Mesendoderm (in vitro differentiated cells): ENCODE measurements at regions not wholly inside any gene's neighbourhood (a gene's known extent, or its start where the extent isn't known, plus 50 kb on each side); places are given as distances from the start of the nearest gene placed in this dataset.

ENCODE experiments used
- DNase-seq: peaks from one replicate; pipeline ENCODE4 v3.0.0; 2013
- H2AK5ac ChIP-seq: 2 replicates; pipeline ENCODE4 v1.6.1; 2013; ENCODE audit warnings: low read length, inconsistent platforms
- H2BK120ac ChIP-seq: 2 replicates; pipeline ENCODE4 v1.6.1; 2013; ENCODE audit warnings: low read depth, mild to moderate bottlenecking, low read length, moderate library complexity, mixed read lengths
- H2BK15ac ChIP-seq: replicated peaks from 2 replicates; pipeline ENCODE4 v1.6.1; 2013; ENCODE audit warnings: low read depth, mild to moderate bottlenecking, moderate library complexity
- H2BK5ac ChIP-seq: 2 replicates; pipeline ENCODE4 v1.6.1; 2013; ENCODE audit warnings: low read length, inconsistent platforms
- H3K18ac ChIP-seq: 2 replicates; pipeline ENCODE4 v1.6.1; 2013; ENCODE audit warnings: mild to moderate bottlenecking, low read length, mixed read lengths
- H3K23ac ChIP-seq: one replicate; pipeline ENCODE4 v1.6.1; 2013; ENCODE audit warnings: low read length
- H3K27ac ChIP-seq: 2 replicates; pipeline ENCODE4 v1.5.1; 2013; ENCODE audit warnings: low read depth, mild to moderate bottlenecking, inconsistent platforms, low read length, moderate library complexity
- H3K27me3 ChIP-seq: 2 replicates; pipeline ENCODE4 v1.6.1; 2013; ENCODE audit warnings: low read length, control low read depth, mild to moderate bottlenecking, inconsistent platforms; ENCODE audit not compliant: insufficient read depth, poor library complexity
- H3K36me3 ChIP-seq: 2 replicates; pipeline ENCODE4 v1.6.1; 2013; ENCODE audit warnings: low read length, inconsistent platforms; ENCODE audit not compliant: control insufficient read depth, insufficient read depth
- H3K4ac ChIP-seq: one replicate; pipeline ENCODE4 v1.6.1; 2013; ENCODE audit warnings: low read depth, mild to moderate bottlenecking, low read length, moderate library complexity
- H3K4me1 ChIP-seq: 2 replicates; pipeline ENCODE4 v1.6.1; 2013; ENCODE audit warnings: low read depth, low read length, inconsistent platforms; ENCODE audit not compliant: control insufficient read depth
- H3K4me2 ChIP-seq: 2 replicates; pipeline ENCODE4 v1.6.1; 2013; ENCODE audit warnings: low read length
- H3K4me3 ChIP-seq: 2 replicates; pipeline ENCODE4 v1.5.1; 2013; ENCODE audit warnings: mild to moderate bottlenecking, low read length
- H3K56ac ChIP-seq: one replicate; pipeline ENCODE4 v1.6.1; 2013; ENCODE audit warnings: low read length
- H3K79me1 ChIP-seq: 2 replicates; pipeline ENCODE4 v1.6.1; 2013; ENCODE audit warnings: low read length, inconsistent platforms
- H3K79me2 ChIP-seq: 2 replicates; pipeline ENCODE4 v1.6.1; 2013; ENCODE audit warnings: mild to moderate bottlenecking, low read length; ENCODE audit not compliant: control insufficient read depth, insufficient read depth
- H3K9ac ChIP-seq: 2 replicates; pipeline ENCODE4 v1.6.1; 2013; ENCODE audit warnings: low read length, inconsistent platforms
- H4K5ac ChIP-seq: one replicate; pipeline ENCODE4 v1.6.1; 2013; ENCODE audit warnings: low read length
- H4K8ac ChIP-seq: one replicate; pipeline ENCODE4 v1.6.1; 2013; ENCODE audit warnings: low read depth, mild to moderate bottlenecking, control low read depth, low read length, moderate library complexity
- WGBS: extraction: QIAGEN DNeasy Blood & Tissue Kit; methylation state at CpG from one replicate; pipeline ENCODE4 v1.1.7; 2013; ENCODE audit warnings: low lambda C conversion rate, missing lambda C conversion rate; ENCODE audit not compliant: insufficient coverage; ENCODE audit errors: extremely low coverage; 5-methylcytosine and 5-hydroxymethylcytosine counted together

DNA sequence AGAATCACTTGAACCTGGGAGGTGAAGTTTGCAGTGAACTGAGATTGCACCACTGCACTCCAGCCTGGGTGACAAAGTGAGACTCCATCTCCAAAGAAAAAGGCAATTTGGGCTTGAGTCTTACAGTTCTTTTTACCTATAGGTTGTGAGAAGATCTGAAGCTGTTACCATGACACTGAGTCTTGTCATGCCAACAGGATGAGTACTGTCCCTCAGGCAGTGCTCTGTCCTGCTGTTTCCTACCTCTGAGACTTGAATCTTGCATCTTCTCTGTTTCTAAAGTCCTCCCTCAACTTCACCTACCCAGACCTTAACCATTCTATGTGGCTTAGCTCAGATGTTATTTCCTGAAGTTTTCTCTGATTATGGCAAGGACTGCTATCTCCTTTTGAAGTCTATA is 400.8 kb upstream of the PRICKLE1 start:
- Histone ChIP-seq H3K4me1 (peaks cover 7% of the 10 kb centered on the region), H3K36me3 (no peaks in the 10 kb centered on the region), H3K4me2 (no peak overlapping the region), H4K8ac (no peak overlapping the region), H2AK5ac (peak overlapping the region; percentile 3), H3K27me3 (no peaks in the 10 kb centered on the region), H2BK15ac (no peak overlapping the region), H2BK120ac (no peak overlapping the region), H3K27ac (no peak overlapping the region), H3K23ac (no peak overlapping the region), H2BK5ac (no peak overlapping the region), H4K5ac (no peak overlapping the region), H3K56ac (no peak overlapping the region), H3K18ac (no peak overlapping the region), H3K79me1 (no peaks in the 10 kb centered on the region), H3K79me2 (no peaks in the 10 kb centered on the region), H3K4me3 (no peak overlapping the region), H3K9ac (no peak overlapping the region), H3K4ac (no peak overlapping the region)
- DNase-seq: peak; percentile 51

DNA sequence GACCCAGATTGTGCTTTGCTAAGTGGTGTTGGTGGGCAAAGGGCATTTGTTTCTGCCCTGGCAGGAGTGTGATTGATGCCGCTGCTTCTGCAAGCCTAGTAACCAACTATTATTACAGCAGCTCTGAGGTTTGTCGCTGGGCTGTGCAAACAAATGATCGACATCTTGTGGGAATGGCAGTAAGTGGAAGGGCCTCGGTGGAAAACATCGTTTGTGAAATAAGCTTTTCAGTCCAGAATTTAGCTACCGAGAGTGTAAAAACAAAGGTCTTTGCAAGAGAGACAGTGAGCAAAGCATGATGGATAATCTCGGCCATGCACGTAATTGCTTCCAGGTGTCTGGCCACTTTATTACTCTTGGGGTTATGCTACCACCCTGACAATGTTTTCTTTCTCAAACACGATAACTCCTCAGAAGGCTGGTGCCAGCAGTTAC is 397.7 kb upstream of the PRICKLE1 start:
- H3K4me3 ChIP-seq: no peak overlapping the region
- H3K27me3 ChIP-seq: no peaks in the 10 kb centered on the region
- H3K79me2 ChIP-seq: no peaks in the 10 kb centered on the region
- H4K8ac ChIP-seq: no peak overlapping the region
- H3K36me3 ChIP-seq: no peaks in the 10 kb centered on the region
- H3K18ac ChIP-seq: peak overlapping the region; percentile 85
- H3K23ac ChIP-seq: no peak overlapping the region
- H3K9ac ChIP-seq: no peak overlapping the region
- H2BK120ac ChIP-seq: no peak overlapping the region
- no peak overlapping the region for H4K5ac ChIP-seq
- H3K79me1 ChIP-seq: no peaks in the 10 kb centered on the region
- WGBS: no CpG with 5 or more reads among the region's 9 CpGs
- peak overlapping the region; percentile 69 for H3K56ac ChIP-seq
- H2AK5ac ChIP-seq: no peak overlapping the region
- H2BK15ac ChIP-seq: no peak overlapping the region
- no peak for DNase-seq
- H3K4ac ChIP-seq: peak overlapping the region; percentile 55
- H3K4me2 ChIP-seq: no peak overlapping the region
- peaks cover 9% of the 10 kb centered on the region for H3K4me1 ChIP-seq
- H2BK5ac ChIP-seq: peak overlapping the region; percentile 68
- H3K27ac ChIP-seq: no peak overlapping the region

DNA sequence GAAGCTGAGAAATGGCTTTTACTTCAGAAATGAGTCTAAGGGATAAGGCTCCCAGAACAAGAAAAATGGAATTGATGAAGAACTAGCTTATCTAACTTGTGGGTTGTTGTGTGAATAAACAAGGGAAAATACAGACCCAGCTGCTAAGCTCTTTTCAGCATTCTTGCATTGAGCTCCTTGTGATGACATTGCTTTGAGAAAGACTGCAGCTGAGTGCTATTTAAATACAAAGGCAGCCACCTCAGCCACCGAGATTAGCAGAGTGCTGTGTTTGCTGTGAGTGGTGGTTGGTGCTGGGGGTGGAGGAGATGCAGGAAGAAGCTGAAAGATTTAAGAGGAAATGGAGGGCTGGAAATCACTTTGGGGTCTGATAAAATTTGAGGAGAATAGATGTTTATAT is 396.0 kb upstream of the PRICKLE1 start:
- no peak overlapping the region for H4K8ac ChIP-seq
- no peak overlapping the region for H3K4me3 ChIP-seq
- no peak overlapping the region for H3K18ac ChIP-seq
- H3K56ac ChIP-seq: no peak overlapping the region
- H2BK5ac ChIP-seq: no peak overlapping the region
- no peak overlapping the region for H3K27ac ChIP-seq
- no CpG with 5 or more reads among the region's 1 CpG for WGBS
- H3K4me1 ChIP-seq: peaks cover 11% of the 10 kb centered on the region
- peak; percentile 99 for DNase-seq
- H3K4me2 ChIP-seq: no peak overlapping the region
- H3K9ac ChIP-seq: no peak overlapping the region
- no peaks in the 10 kb centered on the region for H3K79me1 ChIP-seq
- no peak overlapping the region for H2AK5ac ChIP-seq
- no peak overlapping the region for H4K5ac ChIP-seq
- no peak overlapping the region for H2BK15ac ChIP-seq
- H2BK120ac ChIP-seq: no peak overlapping the region
- H3K79me2 ChIP-seq: no peaks in the 10 kb centered on the region
- no peak overlapping the region for H3K23ac ChIP-seq
- no peak overlapping the region for H3K4ac ChIP-seq
- H3K27me3 ChIP-seq: no peaks in the 10 kb centered on the region
- H3K36me3 ChIP-seq: no peaks in the 10 kb centered on the region

DNA sequence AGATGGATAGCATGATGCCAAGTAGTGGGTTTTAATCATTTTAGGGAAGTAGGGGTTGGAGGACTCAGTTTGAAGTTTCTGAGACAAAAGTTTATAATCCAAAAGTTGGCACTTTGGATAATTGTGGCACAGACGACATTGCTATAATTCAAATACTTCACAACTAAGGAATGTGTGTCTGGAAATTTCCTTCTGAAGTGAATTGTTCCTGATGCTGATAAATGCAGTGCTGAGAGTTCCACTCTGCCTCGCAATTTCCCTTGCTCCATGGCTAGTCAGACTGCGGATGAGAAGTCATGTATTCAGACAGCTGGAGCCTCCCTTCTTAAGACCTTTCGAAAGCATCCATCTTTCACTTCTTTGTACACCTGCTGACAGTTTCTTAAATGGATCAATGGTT is 393.3 kb upstream of the PRICKLE1 start:
- no peak overlapping the region for H3K9ac ChIP-seq
- peak overlapping the region; percentile 13 for H3K18ac ChIP-seq
- H3K4me1 ChIP-seq: peaks cover 11% of the 10 kb centered on the region
- no peak overlapping the region for H2AK5ac ChIP-seq
- H3K36me3 ChIP-seq: no peaks in the 10 kb centered on the region
- H3K79me1 ChIP-seq: no peaks in the 10 kb centered on the region
- no CpG with 5 or more reads among the region's 4 CpGs for WGBS
- no peaks in the 10 kb centered on the region for H3K27me3 ChIP-seq
- no peak overlapping the region for H2BK120ac ChIP-seq
- H3K23ac ChIP-seq: no peak overlapping the region
- H2BK15ac ChIP-seq: peak overlapping the region; percentile 0
- no peak overlapping the region for H4K8ac ChIP-seq
- H3K4me3 ChIP-seq: no peak overlapping the region
- no peaks in the 10 kb centered on the region for H3K79me2 ChIP-seq
- no peak overlapping the region for H2BK5ac ChIP-seq
- H3K4me2 ChIP-seq: no peak overlapping the region
- no peak overlapping the region for H4K5ac ChIP-seq
- no peak overlapping the region for H3K27ac ChIP-seq
- no peak overlapping the region for H3K56ac ChIP-seq
- H3K4ac ChIP-seq: no peak overlapping the region
- no peak for DNase-seq

DNA sequence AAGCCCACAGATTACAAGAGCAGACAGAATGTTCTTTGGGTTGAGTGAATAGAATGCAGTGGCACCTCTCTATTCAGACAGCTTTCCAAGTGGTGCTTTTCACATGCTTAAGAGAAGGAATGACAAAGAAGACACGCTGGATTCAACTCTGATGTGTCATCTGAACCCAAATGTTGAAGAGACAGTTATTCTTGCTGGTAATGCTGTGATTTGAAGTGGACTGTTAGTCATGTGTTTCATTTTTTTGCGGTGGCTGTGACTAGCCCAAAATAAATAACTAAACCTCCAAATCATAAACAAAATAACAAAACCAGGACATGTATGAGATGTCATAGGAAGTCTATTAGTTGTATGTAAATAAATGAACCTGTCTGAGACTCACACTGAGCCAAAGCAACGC is 391.8 kb upstream of the PRICKLE1 start:
- peak; percentile 64 for DNase-seq
- Histone ChIP-seq H3K9ac (no peak overlapping the region), H3K4me3 (no peak overlapping the region), H3K4ac (no peak overlapping the region), H3K79me1 (no peaks in the 10 kb centered on the region), H2BK15ac (peak overlapping the region; percentile 25), H3K23ac (no peak overlapping the region), H4K8ac (no peak overlapping the region), H3K27ac (no peak overlapping the region), H4K5ac (no peak overlapping the region), H2BK5ac (peak overlapping the region; percentile 76), H3K79me2 (no peaks in the 10 kb centered on the region), H3K36me3 (no peaks in the 10 kb centered on the region), H3K4me1 (peaks cover 8% of the 10 kb centered on the region), H2AK5ac (peak overlapping the region; percentile 35), H2BK120ac (peak overlapping the region; percentile 73), H3K27me3 (no peaks in the 10 kb centered on the region), H3K56ac (peak overlapping the region; percentile 51), H3K18ac (no peak overlapping the region), H3K4me2 (no peak overlapping the region)
- WGBS: no CpG with 5 or more reads among the region's 3 CpGs

DNA sequence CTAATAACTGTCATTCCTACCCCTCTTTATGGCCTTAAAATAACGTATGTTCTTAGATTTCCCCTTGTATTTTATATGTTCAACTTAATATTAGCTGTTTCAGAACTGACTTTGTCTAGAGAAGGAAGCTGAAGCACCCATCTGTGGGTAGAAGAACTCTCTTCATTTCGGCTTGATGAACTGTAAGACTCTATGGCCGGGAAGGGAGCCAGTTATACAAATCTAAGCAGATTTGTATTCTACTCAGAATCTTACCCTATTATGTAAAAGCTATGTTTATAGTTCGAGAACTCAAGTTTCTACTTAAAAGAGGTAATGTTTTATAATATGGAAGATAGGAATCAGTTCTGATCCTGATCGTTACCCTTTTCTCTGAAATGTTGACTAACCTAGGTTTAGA is 390.9 kb upstream of the PRICKLE1 start:
- H4K5ac ChIP-seq: no peak overlapping the region
- DNase-seq: no peak
- H3K27me3 ChIP-seq: no peaks in the 10 kb centered on the region
- H3K27ac ChIP-seq: no peak overlapping the region
- H3K4ac ChIP-seq: no peak overlapping the region
- H3K4me1 ChIP-seq: peaks cover 4% of the 10 kb centered on the region
- no peaks in the 10 kb centered on the region for H3K36me3 ChIP-seq
- WGBS: no CpG with 5 or more reads among the region's 5 CpGs
- H2BK5ac ChIP-seq: no peak overlapping the region
- H3K9ac ChIP-seq: no peak overlapping the region
- no peak overlapping the region for H3K23ac ChIP-seq
- H4K8ac ChIP-seq: no peak overlapping the region
- H3K18ac ChIP-seq: no peak overlapping the region
- no peaks in the 10 kb centered on the region for H3K79me1 ChIP-seq
- no peaks in the 10 kb centered on the region for H3K79me2 ChIP-seq
- no peak overlapping the region for H3K4me3 ChIP-seq
- no peak overlapping the region for H3K4me2 ChIP-seq
- no peak overlapping the region for H3K56ac ChIP-seq
- H2BK120ac ChIP-seq: no peak overlapping the region
- H2BK15ac ChIP-seq: no peak overlapping the region
- no peak overlapping the region for H2AK5ac ChIP-seq
